Adrenal gland (tissue), 5 donors: ENCODE measurements at regions not wholly inside any gene's neighbourhood (a gene's known extent, or its start where the extent isn't known, plus 50 kb on each side); places are given as distances from the start of the nearest gene placed in this dataset.

Experiments
- POLR2A ChIP-seq, 2 donors: fragments of 450-650 bp; IDR thresholded peaks; one replicate each; pipeline ENCODE4 v1.6.1; 2017; ENCODE audit warnings: antibody characterized with exemption in 2 of 2, mild to moderate bottlenecking in 2 of 2, moderate library complexity in 1 of 2
- TF ChIP-seq, protein P1 (sequence below), 6 experiments: fragments of 450-650 bp in 4 of 6; fragments of 200-600 bp in 2 of 6; sonication (generic) in 1 of 6; IDR thresholded peaks; 1 replicate in 5 of 6; 2 replicates in 1 of 6; pipeline versions ENCODE4 v1.5.1 to v1.8.0; 2016 to 2021; ENCODE audit warnings: antibody characterized with exemption in 6 of 6, mild to moderate bottlenecking in 2 of 6, moderate library complexity in 1 of 6
- donor health status: DM: no; HTN: no; CAD: no.

DNA sequence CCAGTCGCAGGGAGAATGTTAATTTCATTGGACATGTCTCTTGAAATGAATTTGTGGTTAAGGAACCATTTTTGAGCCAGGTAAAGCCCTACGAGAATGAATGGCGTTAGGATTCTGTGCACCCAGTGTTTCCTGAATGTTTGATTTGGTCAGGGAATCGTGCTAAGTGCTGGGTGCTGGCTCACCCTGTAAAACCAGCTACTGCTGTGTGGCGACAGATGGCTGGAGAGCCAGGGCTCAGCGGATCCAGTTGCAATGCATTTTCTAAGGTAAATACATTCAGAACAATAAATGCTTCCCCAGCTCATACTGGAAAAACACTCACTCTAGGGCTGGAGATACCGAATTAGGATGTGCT lies 355.5 kb downstream of the GLRX3 start:
- TF ChIP-seq, protein P1, sequence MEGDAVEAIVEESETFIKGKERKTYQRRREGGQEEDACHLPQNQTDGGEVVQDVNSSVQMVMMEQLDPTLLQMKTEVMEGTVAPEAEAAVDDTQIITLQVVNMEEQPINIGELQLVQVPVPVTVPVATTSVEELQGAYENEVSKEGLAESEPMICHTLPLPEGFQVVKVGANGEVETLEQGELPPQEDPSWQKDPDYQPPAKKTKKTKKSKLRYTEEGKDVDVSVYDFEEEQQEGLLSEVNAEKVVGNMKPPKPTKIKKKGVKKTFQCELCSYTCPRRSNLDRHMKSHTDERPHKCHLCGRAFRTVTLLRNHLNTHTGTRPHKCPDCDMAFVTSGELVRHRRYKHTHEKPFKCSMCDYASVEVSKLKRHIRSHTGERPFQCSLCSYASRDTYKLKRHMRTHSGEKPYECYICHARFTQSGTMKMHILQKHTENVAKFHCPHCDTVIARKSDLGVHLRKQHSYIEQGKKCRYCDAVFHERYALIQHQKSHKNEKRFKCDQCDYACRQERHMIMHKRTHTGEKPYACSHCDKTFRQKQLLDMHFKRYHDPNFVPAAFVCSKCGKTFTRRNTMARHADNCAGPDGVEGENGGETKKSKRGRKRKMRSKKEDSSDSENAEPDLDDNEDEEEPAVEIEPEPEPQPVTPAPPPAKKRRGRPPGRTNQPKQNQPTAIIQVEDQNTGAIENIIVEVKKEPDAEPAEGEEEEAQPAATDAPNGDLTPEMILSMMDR (IDR thresholded peaks at IDR 0.05), result no peak
- no peak for TF ChIP-seq POLR2A (IDR thresholded peaks at IDR 0.05)
